ENCODE measurements at regions not wholly inside any gene's neighbourhood (a gene's known extent, or its start where the extent isn't known, plus 50 kb on each side); places are given as distances from the start of the nearest gene placed in this dataset.
"Not testable (repeated sequence)": the region's sequence is repeated elsewhere in the genome, so short reads cannot be mapped to it uniquely, and the experiment has no call there.

- DNase-seq (ENCODE audit: low read depth) = peak; percentile 10
These were observed 188.5 kb upstream of the TMEM132C start for GRCh38 chr12:128078301-128078971.

- DNase-seq (ENCODE audit: low read depth) = no peak
These were observed 187.5 kb upstream of the TMEM132C start for GRCh38 chr12:128079446-128079845.

- no peak for DNase-seq (ENCODE audit: low read depth)
These were observed 183.7 kb upstream of the TMEM132C start for GRCh38 chr12:128083132-128083729.

- DNase-seq (ENCODE audit: low read depth) = no peak
These were observed 178.0 kb upstream of the TMEM132C start for GRCh38 chr12:128088926-128089325.

GRCh38 chr12:128089961-128090360, 177.0 kb upstream of the TMEM132C start:
- DNase-seq (ENCODE audit: low read depth) = no peak

GRCh38 chr12:128091101-128091720, 175.8 kb upstream of the TMEM132C start:
- no peak for DNase-seq (ENCODE audit: low read depth)

GRCh38 chr12:128091951-128092382, 175.0 kb upstream of the TMEM132C start:
- DNase-seq (ENCODE audit: low read depth) = no peak

- DNase-seq (ENCODE audit: low read depth) = no peak
These were observed 168.2 kb upstream of the TMEM132C start for GRCh38 chr12:128098730-128099129.

GRCh38 chr12:128103152-128103551, 163.8 kb upstream of the TMEM132C start:
- DNase-seq (ENCODE audit: low read depth) = no peak

GRCh38 chr12:128109236-128109635, 157.7 kb upstream of the TMEM132C start:
- no peak for DNase-seq (ENCODE audit: low read depth)

- DNase-seq (ENCODE audit: low read depth) = no peak
These were observed 157.3 kb upstream of the TMEM132C start for GRCh38 chr12:128109636-128110035.

- no peak for DNase-seq (ENCODE audit: low read depth)
These were observed 155.6 kb upstream of the TMEM132C start for GRCh38 chr12:128111333-128111732.

- DNase-seq (ENCODE audit: low read depth) = no peak
These were observed 155.0 kb upstream of the TMEM132C start for GRCh38 chr12:128111951-128112350.

GRCh38 chr12:128113250-128113649, 153.7 kb upstream of the TMEM132C start:
- not testable (repeated sequence) for DNase-seq (ENCODE audit: low read depth)

GRCh38 chr12:128114485-128114884, 152.5 kb upstream of the TMEM132C start:
- DNase-seq (ENCODE audit: low read depth) = no peak

GRCh38 chr12:128116537-128116936, 150.4 kb upstream of the TMEM132C start:
- no peak for DNase-seq (ENCODE audit: low read depth)

GRCh38 chr12:128120035-128120434, 146.9 kb upstream of the TMEM132C start:
- no peak for DNase-seq (ENCODE audit: low read depth)

- no peak for DNase-seq (ENCODE audit: low read depth)
These were observed 145.5 kb upstream of the TMEM132C start for GRCh38 chr12:128121424-128121823.

- no peak for DNase-seq (ENCODE audit: low read depth)
These were observed 143.9 kb upstream of the TMEM132C start for GRCh38 chr12:128123096-128123495.

- no peak for DNase-seq (ENCODE audit: low read depth)
These were observed 135.0 kb upstream of the TMEM132C start for GRCh38 chr12:128131955-128132354.

GRCh38 chr12:128133321-128134073, 133.5 kb upstream of the TMEM132C start:
- no peak for DNase-seq (ENCODE audit: low read depth)

GRCh38 chr12:128137140-128137539, 129.8 kb upstream of the TMEM132C start:
- no peak for DNase-seq (ENCODE audit: low read depth)

GRCh38 chr12:128138125-128138524, 128.8 kb upstream of the TMEM132C start:
- DNase-seq (ENCODE audit: low read depth) = no peak
